ENCODE measurements at regions not wholly inside any gene's neighbourhood (a gene's known extent, or its start where the extent isn't known, plus 50 kb on each side); places are given as distances from the start of the nearest gene placed in this dataset.

- peak overlapping the region; percentile 6 to 44; a peak in 3 of 6 replicates for H3K27ac ChIP-seq
- CTCF ChIA-PET, result interaction anchor here (1.4 to 1.5 kb wide), 2 partner anchors 16 to 687 kb away, joined by 3 to 4 read pairs; no protein-coding TSS in a partner anchor
Measured at GRCh38 chr5:40401284-40402006, 278.3 kb upstream of the PTGER4 start.

DNA sequence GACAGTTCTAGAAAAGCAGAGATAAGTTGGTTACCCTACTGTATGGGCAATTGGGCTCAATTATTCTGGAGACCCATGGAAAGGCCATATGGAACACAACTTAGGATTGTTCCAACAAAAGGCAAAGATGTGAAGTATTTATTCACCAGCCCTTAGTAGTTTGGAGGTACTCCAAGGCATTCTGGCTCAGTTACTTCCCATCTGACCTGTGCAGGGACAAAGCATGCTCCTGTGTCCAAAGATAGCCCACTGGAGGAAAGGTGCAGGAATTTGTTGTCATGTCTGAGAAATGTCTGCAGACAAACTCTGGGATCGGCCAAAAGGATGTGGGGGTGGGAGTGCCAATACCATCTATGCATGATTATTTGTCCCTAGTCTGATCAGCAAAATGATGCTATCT is 279.5 kb upstream of the PTGER4 start:
- ChIA-PET CTCF (no interaction called here), POLR2A (no interaction called here)
- H3K4me1 ChIP-seq, result peaks cover 18% of the 10 kb centered on the region; the same call in 2 of the 3 replicates
- ATAC-seq, result no peak
- WGBS (ENCODE audit: missing lambda C conversion rate), result 86% methylated on average over 1 of the region's 1 CpG
- DNase-seq (ENCODE audit: low read depth in 1 of 2, low spot score in 1 of 2), result no peak
- no peak for TF ChIP-seq MYC (IDR thresholded peaks at IDR 0.05; ENCODE audit: borderline replicate concordance, low read length)
- no peak for TF ChIP-seq ZFP36 (IDR thresholded peaks at IDR 0.05; ENCODE audit: borderline replicate concordance, partially characterized antibody)
- TF ChIP-seq EHMT2 (IDR thresholded peaks at IDR 0.05; ENCODE audit: low read depth), result no peak
- TF ChIP-seq NFE2L2 (conservative IDR thresholded peaks at IDR 0.05; ENCODE audit: low read length), result no peak
- no peak for TF ChIP-seq KDM1A (IDR thresholded peaks at IDR 0.05; ENCODE audit: low read depth)
- TF ChIP-seq RFX5 (IDR thresholded peaks at IDR 0.05), result no peak
- TF ChIP-seq ZSCAN20 (CRISPR knock-in tag; IDR thresholded peaks at IDR 0.05), result no peak
- TF ChIP-seq RARB (CRISPR knock-in tag; IDR thresholded peaks at IDR 0.05), result no peak
- no peak for TF ChIP-seq SREBF2 (IDR thresholded peaks at IDR 0.05)
- no peak for TF ChIP-seq CTCF (IDR thresholded peaks at IDR 0.05)
- no peak for TF ChIP-seq BHLHE40 (IDR thresholded peaks at IDR 0.05; ENCODE audit: low read depth, low read length)
- no peak for TF ChIP-seq EHF (CRISPR knock-in tag; IDR thresholded peaks at IDR 0.05)
- no peak for TF ChIP-seq PBX3 (IDR thresholded peaks at IDR 0.05)
- TF ChIP-seq RCOR1 (IDR thresholded peaks at IDR 0.05; ENCODE audit: low read depth, low read length), result no peak
- no peak for TF ChIP-seq ZC3H11A (IDR thresholded peaks at IDR 0.05)
- no peak for TF ChIP-seq NR3C1 (IDR thresholded peaks at IDR 0.05)
- no peak for TF ChIP-seq FOXS1 (CRISPR knock-in tag; IDR thresholded peaks at IDR 0.05)
- no peak for TF ChIP-seq CBX2 (IDR thresholded peaks at IDR 0.05; ENCODE audit: borderline replicate concordance, low read depth)
- TF ChIP-seq CHD4 (IDR thresholded peaks at IDR 0.05; ENCODE audit: borderline replicate concordance), result no peak
- TF ChIP-seq, protein P1, sequence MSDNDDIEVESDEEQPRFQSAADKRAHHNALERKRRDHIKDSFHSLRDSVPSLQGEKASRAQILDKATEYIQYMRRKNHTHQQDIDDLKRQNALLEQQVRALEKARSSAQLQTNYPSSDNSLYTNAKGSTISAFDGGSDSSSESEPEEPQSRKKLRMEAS (IDR thresholded peaks at IDR 0.05), result no peak
- no peaks in the 10 kb centered on the region for H3K9me3 ChIP-seq
- H3K4me2 ChIP-seq, result no peak overlapping the region
- H3K4me3 ChIP-seq, result no peak overlapping the region
- no peak overlapping the region for H3K27ac ChIP-seq
- FAIRE-seq, result no peak

More at GRCh38 chr5:40401284-40402006, 278.3 kb upstream of the PTGER4 start:
- no peaks in the 10 kb centered on the region for H3K9me3 ChIP-seq
- no peak for TF ChIP-seq HDAC2 (IDR thresholded peaks at IDR 0.05)
- TF ChIP-seq RCOR1 (IDR thresholded peaks at IDR 0.05; ENCODE audit: low read depth, low read length), result no peak
- no peak for TF ChIP-seq RAD21 (conservative IDR thresholded peaks at IDR 0.05 in 1 of 2, IDR thresholded peaks at IDR 0.05 in 1 of 2)
- TF ChIP-seq CBX2 (IDR thresholded peaks at IDR 0.05; ENCODE audit: borderline replicate concordance, low read depth), result no peak
- POLR2A ChIA-PET, result no interaction called here
- FAIRE-seq (no peak), ATAC-seq (no peak), DNase-seq (ENCODE audit: low read depth in 1 of 2, low spot score in 1 of 2) (no peak)
- WGBS (ENCODE audit: missing lambda C conversion rate), result 64% methylated on average over 4 of the region's 4 CpGs
- no peak overlapping the region for H3K4me3 ChIP-seq
- H3K4me2 ChIP-seq, result peak overlapping the region; percentile 22; the same call in 2 of the 3 replicates
- H3K4me1 ChIP-seq, result peaks cover 22% of the 10 kb centered on the region; the same call in 2 of the 3 replicates
